CD14-positive monocyte (primary cell): ENCODE measurements at regions not wholly inside any gene's neighbourhood (a gene's known extent, or its start where the extent isn't known, plus 50 kb on each side); places are given as distances from the start of the nearest gene placed in this dataset.

Experiments
- DNase-seq, 3 donors: peaks; one replicate each; pipeline ENCODE4 v3.0.0-alpha.2; 2011 to 2022
- H2AFZ ChIP-seq: 2 replicates; pipeline ENCODE4 v1.6.0; 2012; ENCODE audit warnings: mild to moderate bottlenecking, low read depth, low read length, inconsistent platforms; ENCODE audit not compliant: insufficient read depth, poor library complexity, severe bottlenecking
- H3K27ac ChIP-seq, 2 donors: 1 replicate in 1 of 2; 2 replicates in 1 of 2; pipeline ENCODE4 v1.5.1; 2012 to 2013; ENCODE audit warnings: low read length in 2 of 2, control low read depth in 1 of 2, inconsistent platforms in 1 of 2, low read depth in 1 of 2, mild to moderate bottlenecking in 1 of 2
- H3K27me3 ChIP-seq, 2 donors: one replicate each; pipeline versions ENCODE4 v1.6.0 to v1.6.1; 2011 to 2013; ENCODE audit warnings: low read length in 2 of 2; ENCODE audit not compliant: control insufficient read depth in 2 of 2, insufficient read depth in 2 of 2
- H3K36me3 ChIP-seq, 2 donors: replicated peaks in 1 of 2; 1 replicate in 1 of 2; 2 replicates in 1 of 2; pipeline versions ENCODE4 v1.5.1 to v1.6.1; 2012 to 2013; ENCODE audit warnings: low read length in 2 of 2, control low read depth in 1 of 2, inconsistent platforms in 1 of 2, mild to moderate bottlenecking in 1 of 2; ENCODE audit not compliant: insufficient read depth in 2 of 2, control insufficient read depth in 1 of 2
- H3K4me1 ChIP-seq, 2 donors: 1 replicate in 1 of 2; 2 replicates in 1 of 2; pipeline versions ENCODE4 v1.5.1 to v1.6.1; 2012 to 2013; ENCODE audit warnings: low read length in 2 of 2, control low read depth in 1 of 2, inconsistent platforms in 1 of 2, mild to moderate bottlenecking in 1 of 2, moderate library complexity in 1 of 2; ENCODE audit not compliant: insufficient read depth in 2 of 2, control insufficient read depth in 1 of 2
- H3K4me2 ChIP-seq: replicated peaks from 2 replicates; pipeline ENCODE3; 2012; ENCODE audit warnings: low read length, moderate library complexity, mild to moderate bottlenecking; ENCODE audit not compliant: poor library complexity, severe bottlenecking; ENCODE audit errors: extremely low read depth
- H3K4me3 ChIP-seq, 3 experiments: fragments of 200-600 bp in 1 of 3; sonication (generic) in 1 of 3; replicated peaks in 1 of 3; 1 replicate in 2 of 3; 2 replicates in 1 of 3; pipeline ENCODE4 v1.5.1; 2011 to 2013; ENCODE audit warnings: low read length in 3 of 3, mild to moderate bottlenecking in 3 of 3, control low read depth in 2 of 3, low read depth in 2 of 3, inconsistent platforms in 1 of 3, moderate library complexity in 1 of 3
- H3K79me2 ChIP-seq: 2 replicates; pipeline ENCODE4 v1.6.0; 2012; ENCODE audit warnings: mild to moderate bottlenecking, control low read depth, inconsistent platforms, low read length, moderate library complexity; ENCODE audit not compliant: insufficient read depth
- H3K9ac ChIP-seq: 2 replicates; pipeline ENCODE4 v1.6.0; 2017; ENCODE audit warnings: low read length, mild to moderate bottlenecking; ENCODE audit not compliant: insufficient read depth, poor library complexity, severe bottlenecking
- H3K9me3 ChIP-seq, 2 donors: replicated peaks in 1 of 2; 1 replicate in 1 of 2; 2 replicates in 1 of 2; pipeline versions ENCODE4 v1.5.1 to v1.6.1; 2012 to 2013; ENCODE audit warnings: low read length in 2 of 2, control low read depth in 1 of 2; ENCODE audit not compliant: control insufficient read depth in 1 of 2, insufficient read depth in 1 of 2
- H4K20me1 ChIP-seq: 2 replicates; pipeline ENCODE4 v1.6.0; 2012; ENCODE audit warnings: mild to moderate bottlenecking, low read length, control low read depth, moderate library complexity; ENCODE audit not compliant: insufficient read depth
- H3K27ac Mint-ChIP-seq, 7 donors: one replicate each; pipeline ENCODE4 v1.8.0; 2020; ENCODE audit warnings: mild to moderate bottlenecking in 7 of 7, mixed read lengths in 7 of 7, moderate library complexity in 6 of 7, inconsistent platforms in 2 of 7
- H3K27me3 Mint-ChIP-seq, 3 donors: one replicate each; pipeline ENCODE4 v1.8.0; 2021 to 2022; ENCODE audit warnings: low read depth in 3 of 3, mild to moderate bottlenecking in 3 of 3, mixed read lengths in 3 of 3, moderate library complexity in 3 of 3, inconsistent platforms in 1 of 3
- H3K36me3 Mint-ChIP-seq, 2 donors: one replicate each; pipeline ENCODE4 v1.8.0; 2020; ENCODE audit warnings: mixed read lengths in 2 of 2, inconsistent platforms in 1 of 2, mild to moderate bottlenecking in 1 of 2
- H3K4me1 Mint-ChIP-seq: one replicate; pipeline ENCODE4 v1.8.0; 2020; ENCODE audit warnings: mild to moderate bottlenecking, mixed read lengths
- H3K4me3 Mint-ChIP-seq, 2 donors: one replicate each; pipeline ENCODE4 v1.8.0; 2020; ENCODE audit warnings: mild to moderate bottlenecking in 2 of 2, mixed read lengths in 2 of 2, moderate library complexity in 1 of 2
- H3K9me3 Mint-ChIP-seq, 7 donors: one replicate each; pipeline ENCODE4 v1.8.0; 2020 to 2022; ENCODE audit warnings: mixed read lengths in 7 of 7, mild to moderate bottlenecking in 6 of 7, moderate library complexity in 6 of 7, inconsistent platforms in 2 of 7
- CTCF ChIP-seq: fragments of 200-600 bp; IDR thresholded peaks from one replicate; pipeline ENCODE4 v1.8.0; 2022; ENCODE audit warnings: antibody characterized with exemption, mild to moderate bottlenecking
- WGBS: methylation state at CpG from one replicate; pipeline ENCODE4 v1.1.5; 2013; ENCODE audit warnings: missing lambda C conversion rate; ENCODE audit not compliant: insufficient coverage; 5-methylcytosine and 5-hydroxymethylcytosine counted together
- intact Hi-C, 2 donors: fragments of 100-400 bp; cut with micrococcal nuclease; formaldehyde crosslinking; loops; one replicate each; pipeline versions ENCODE4 v1.15.0 to v1.15.1; 2023

DNA sequence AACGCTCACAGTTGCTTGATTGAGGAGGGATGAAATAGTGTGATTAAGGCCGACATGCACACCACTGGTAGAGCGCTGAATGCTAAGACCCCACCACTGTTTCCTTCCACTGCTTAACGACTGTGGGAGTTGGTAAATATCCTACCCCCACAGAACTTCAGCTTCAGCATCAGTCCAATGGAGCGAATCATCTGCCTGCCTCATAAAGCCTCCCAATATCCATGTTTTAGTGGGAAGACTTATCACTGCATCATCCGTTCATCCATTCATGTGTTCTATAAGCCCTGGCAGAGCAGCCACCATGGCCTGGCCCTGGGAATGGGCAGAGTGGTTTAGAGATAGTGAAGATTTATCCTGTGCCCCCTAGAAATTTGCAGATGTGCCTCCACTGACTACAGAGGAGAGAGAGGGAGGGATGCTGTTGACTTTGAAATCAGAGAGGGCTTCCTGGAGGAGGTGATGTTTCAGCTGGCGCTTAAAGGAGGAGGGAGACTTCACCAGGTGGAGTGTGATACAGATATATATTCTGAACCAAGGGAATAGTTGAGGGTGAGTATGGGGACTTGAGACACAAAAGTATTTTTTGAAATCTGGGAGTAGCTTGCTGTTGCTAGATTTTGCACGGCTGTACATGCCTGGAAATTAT, 71.9 kb upstream of the STX18 start:
- no peaks in the 10 kb centered on the region for H3K36me3 Mint-ChIP-seq

DNA sequence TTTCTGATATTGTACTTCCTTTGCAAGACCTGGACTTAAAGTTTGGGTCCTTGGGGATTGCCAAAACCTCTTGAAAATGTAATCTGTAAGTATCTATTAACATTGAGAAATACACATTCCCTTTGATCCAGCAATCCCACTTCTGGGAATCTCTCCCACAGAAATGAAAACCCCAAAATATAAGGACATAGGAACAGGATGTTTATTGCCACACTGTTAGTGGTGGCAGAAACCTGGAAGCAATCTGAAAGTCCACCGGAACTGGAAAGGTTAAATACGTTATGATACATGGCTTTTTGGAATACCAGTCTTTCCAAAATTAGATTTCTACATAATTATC, 71.2 kb upstream of the STX18 start:
- H3K36me3 Mint-ChIP-seq, result no peaks in the 10 kb centered on the region
- TF ChIP-seq CTCF, result no peak
- no peak for DNase-seq
- Histone ChIP-seq H3K27me3 (no peaks in the 10 kb centered on the region), H3K4me2 (no peak overlapping the region), H3K9ac (no peak overlapping the region), H3K4me1 (no peaks in the 10 kb centered on the region), H3K27ac (no peak overlapping the region), H2AFZ (no peak overlapping the region), H3K79me2 (no peaks in the 10 kb centered on the region), H3K36me3 (no peaks in the 10 kb centered on the region), H3K4me3 (no peak overlapping the region), H3K9me3 (no peaks in the 10 kb centered on the region), H4K20me1 (no peaks in the 10 kb centered on the region)
- H3K4me1 Mint-ChIP-seq, result no peaks in the 10 kb centered on the region
- H3K9me3 Mint-ChIP-seq, result peaks cover 0 to 4% (median 0%) of the 10 kb centered on the region in 7 donors
- H3K4me3 Mint-ChIP-seq, result no peak overlapping the region
- no peak overlapping the region for H3K27ac Mint-ChIP-seq
- H3K27me3 Mint-ChIP-seq, result peaks cover 0 to 6% (median 0%) of the 10 kb centered on the region in 3 donors
- WGBS, result no CpG with 5 or more reads among the region's 2 CpGs
- intact Hi-C loops, result no loop called here

More for the DNA sequence above, 71.9 kb upstream of the STX18 start:
- TF ChIP-seq CTCF, result no peak
- H3K27me3 Mint-ChIP-seq, result peaks cover 0 to 6% (median 0%) of the 10 kb centered on the region in 3 donors
- Histone ChIP-seq H3K4me1 (no peaks in the 10 kb centered on the region), H3K9me3 (no peaks in the 10 kb centered on the region), H3K4me2 (no peak overlapping the region), H3K9ac (no peak overlapping the region), H2AFZ (no peak overlapping the region), H3K27ac (no peak overlapping the region), H3K27me3 (no peaks in the 10 kb centered on the region), H3K79me2 (no peaks in the 10 kb centered on the region), H3K36me3 (no peaks in the 10 kb centered on the region), H3K4me3 (no peak overlapping the region), H4K20me1 (no peaks in the 10 kb centered on the region)
- peaks cover 0 to 4% (median under 1%) of the 10 kb centered on the region in 7 donors for H3K9me3 Mint-ChIP-seq
- H3K27ac Mint-ChIP-seq, result no peak overlapping the region
- H3K4me1 Mint-ChIP-seq, result no peaks in the 10 kb centered on the region
- WGBS, result 100% methylated on average over 3 of the region's 8 CpGs
- DNase-seq, result no peak
- no peak overlapping the region for H3K4me3 Mint-ChIP-seq
- intact Hi-C loops, result no loop called here
